ENCODE measurements at regions not wholly inside any gene's neighbourhood (a gene's known extent, or its start where the extent isn't known, plus 50 kb on each side); places are given as distances from the start of the nearest gene placed in this dataset.
A peak's percentile ranks its signal among the peaks of the same experiment; 100 is the strongest.

DNA sequence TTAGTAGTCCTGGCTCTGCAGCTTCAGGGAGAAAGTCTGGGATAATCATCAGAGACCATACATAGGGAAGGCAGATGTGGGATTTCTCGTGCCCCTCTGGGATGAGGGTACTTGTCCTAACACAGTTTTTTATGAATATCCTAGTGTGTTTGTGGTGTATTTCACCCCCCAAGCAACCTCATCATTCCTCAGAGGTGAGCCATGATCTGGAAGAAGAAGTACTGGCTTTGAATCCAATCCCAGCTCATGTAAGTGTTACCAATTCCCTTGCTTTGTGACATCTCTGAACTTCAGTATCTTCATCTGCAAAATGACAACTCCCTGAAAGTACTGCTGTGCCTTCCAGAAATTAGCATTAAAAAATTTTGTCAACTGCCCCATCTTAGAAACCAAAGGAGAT lies 347.5 kb upstream of the ZMIZ1 start:
- DNase-seq: no peak

DNA sequence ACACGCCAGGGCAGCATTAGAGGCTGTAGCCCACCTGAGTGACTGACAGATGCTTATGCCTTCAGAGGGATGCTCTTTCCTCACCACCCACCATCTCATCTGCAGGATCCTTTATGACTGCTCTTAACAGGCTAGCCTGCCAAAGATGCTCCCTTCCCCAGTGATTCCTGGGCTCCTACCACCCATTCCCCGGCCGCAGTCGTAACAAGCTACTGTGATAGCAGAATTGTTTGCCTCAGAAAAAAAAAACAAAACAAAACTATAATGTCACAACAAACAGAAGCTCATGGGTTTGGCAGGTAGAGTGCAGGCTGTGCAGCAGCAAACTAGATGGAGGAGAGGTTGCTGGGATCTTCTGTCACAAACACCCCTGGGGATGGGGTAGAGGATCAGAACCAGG lies 343.9 kb upstream of the ZMIZ1 start:
- no peak for DNase-seq

DNA sequence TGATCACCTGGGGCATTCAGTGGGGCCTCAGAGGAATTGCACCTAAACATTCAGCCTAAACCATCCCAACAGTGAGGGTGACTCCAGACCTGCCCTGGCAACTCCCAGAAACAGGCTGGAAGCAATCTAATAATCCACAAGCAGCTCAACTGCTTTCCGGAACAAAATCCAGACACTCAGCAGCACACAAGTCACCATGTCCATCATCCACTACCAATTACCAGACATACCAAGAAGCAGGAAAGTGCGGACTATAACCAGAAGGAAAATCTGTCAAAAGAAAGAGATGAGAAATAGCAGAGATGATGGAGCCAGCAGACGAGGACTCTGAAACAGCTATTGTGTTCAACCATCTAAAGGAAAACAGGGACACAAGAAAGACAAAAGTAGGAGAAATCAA lies 342.6 kb upstream of the ZMIZ1 start:
- no peak for DNase-seq

DNA sequence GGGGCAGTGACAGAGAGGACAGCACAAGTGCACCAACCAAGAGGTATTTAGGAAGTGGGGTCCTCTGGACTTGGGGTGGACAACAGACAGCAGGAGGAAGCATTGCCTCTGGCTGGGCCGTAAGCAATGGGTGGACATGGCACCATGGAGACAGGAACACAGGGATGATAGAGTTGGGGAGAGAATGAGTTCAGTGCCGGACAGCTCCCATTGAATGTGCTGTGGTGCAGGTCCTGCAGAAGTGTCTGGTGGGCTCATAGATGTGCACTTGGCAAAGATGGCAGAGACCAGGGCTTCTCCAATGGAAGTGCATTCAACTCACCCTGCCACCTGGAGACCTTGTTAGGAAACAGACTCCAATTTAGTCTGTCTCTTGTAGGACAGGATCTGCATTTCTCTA lies 341.5 kb upstream of the ZMIZ1 start:
- no peak for DNase-seq

GRCh38 chr10:78727728-78728127 lies 341.0 kb upstream of the ZMIZ1 start:
- DNase-seq: no peak

DNA sequence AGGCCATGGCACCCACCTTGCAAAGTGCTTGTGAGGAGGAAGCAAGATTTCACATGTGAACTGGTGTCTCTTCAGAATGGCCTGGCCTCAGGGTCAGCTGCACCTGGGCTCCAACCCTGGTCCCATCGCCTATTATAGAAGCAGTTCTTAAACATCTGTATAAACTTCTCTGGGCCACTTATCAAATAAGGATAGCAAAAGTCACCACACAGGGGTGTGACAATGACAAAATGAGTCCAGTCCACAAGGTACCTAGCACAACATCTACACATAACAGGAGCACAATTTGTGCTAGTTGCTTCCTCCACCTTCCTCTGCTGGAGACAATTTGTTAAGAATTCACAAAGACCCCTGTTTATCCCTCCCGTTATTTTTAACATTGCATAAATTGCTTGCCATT lies 340.6 kb upstream of the ZMIZ1 start:
- DNase-seq: no peak

GRCh38 chr10:78729366-78729765 lies 339.4 kb upstream of the ZMIZ1 start:
- DNase-seq: no peak

DNA sequence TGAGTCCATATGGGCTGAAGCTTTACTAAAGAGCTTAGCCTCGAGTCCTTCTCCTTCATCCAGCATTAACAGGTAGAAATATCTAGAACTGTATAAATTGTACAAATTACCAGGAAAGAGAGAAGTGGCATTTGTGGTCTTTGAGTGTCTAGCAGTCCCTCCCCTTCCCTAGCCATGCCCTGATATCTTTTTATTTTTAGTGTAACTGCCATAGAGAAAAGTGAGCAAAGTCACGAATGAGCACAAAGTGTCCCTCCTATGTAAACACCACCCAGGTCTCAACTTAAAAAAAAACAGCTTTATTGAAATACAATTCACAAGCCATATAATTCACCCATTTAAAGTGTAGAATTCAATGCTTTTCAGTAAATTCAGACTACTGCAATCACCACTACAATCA lies 339.0 kb upstream of the ZMIZ1 start:
- no peak for DNase-seq

- no peak for DNase-seq
These were observed 338.0 kb upstream of the ZMIZ1 start for GRCh38 chr10:78730754-78731153.

- DNase-seq: no peak
These were observed 337.1 kb upstream of the ZMIZ1 start for GRCh38 chr10:78731675-78732074.

- no peak for DNase-seq
These were observed 336.4 kb upstream of the ZMIZ1 start for GRCh38 chr10:78732381-78732780.

DNA sequence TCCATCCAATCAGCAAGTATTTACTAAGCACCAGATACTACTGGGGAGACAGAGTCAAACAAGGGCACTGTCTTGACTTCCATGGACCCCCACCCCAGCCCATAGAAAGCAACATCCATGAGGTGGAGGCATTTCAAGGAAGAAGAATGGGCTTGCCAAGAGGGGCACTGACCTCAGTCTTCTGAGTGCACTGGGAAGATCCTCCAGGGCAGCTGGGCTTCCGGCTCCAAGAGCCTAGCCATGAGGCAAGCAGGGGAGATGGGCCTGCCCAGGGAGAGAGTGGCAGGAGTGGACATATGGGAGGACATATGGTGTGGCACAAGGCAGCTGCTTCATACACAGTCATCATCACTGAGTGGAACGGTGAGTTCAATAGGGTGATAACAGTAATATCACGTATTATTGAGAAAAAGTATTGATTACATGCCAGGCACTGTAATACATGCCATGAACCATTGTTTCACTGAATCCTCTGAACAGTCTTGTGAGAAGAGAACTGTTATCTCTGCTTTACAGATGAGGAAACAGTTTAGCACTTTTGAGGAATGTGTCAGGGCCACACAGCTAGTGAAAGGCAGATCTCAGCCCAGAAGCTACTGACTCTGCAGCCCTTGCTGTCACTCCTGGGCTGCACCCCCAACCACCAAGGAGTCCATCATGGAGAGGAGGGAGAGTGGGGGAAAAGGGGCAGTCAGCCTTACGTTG lies 331.7 kb upstream of the ZMIZ1 start:
- no peak for DNase-seq

- DNase-seq: no peak
These were observed 330.6 kb upstream of the ZMIZ1 start for GRCh38 chr10:78737883-78738856.

GRCh38 chr10:78738861-78739260 lies 329.9 kb upstream of the ZMIZ1 start:
- no peak for DNase-seq

- no peak for DNase-seq
These were observed 329.2 kb upstream of the ZMIZ1 start for GRCh38 chr10:78739444-78740053.

- DNase-seq: peak in 2 of 4 experiments; percentile 23 to 29
These were observed 327.5 kb upstream of the ZMIZ1 start for GRCh38 chr10:78740976-78741915.

DNA sequence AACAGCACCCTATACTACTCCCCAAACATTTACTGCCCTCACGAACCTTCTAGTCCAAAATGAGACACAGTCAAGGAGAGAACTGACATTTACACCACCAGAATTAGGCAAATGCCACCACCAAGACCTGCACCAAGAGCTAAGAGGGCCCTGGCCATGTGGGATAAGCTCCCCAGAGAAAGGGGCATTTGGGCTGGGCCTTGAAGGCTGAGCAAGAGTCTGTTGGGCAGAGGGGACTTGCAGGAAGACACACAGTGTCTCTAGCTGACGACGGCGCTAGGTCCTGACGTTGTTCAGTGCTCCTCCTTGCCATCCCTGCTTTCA lies 326.4 kb upstream of the ZMIZ1 start:
- no peak for DNase-seq

DNA sequence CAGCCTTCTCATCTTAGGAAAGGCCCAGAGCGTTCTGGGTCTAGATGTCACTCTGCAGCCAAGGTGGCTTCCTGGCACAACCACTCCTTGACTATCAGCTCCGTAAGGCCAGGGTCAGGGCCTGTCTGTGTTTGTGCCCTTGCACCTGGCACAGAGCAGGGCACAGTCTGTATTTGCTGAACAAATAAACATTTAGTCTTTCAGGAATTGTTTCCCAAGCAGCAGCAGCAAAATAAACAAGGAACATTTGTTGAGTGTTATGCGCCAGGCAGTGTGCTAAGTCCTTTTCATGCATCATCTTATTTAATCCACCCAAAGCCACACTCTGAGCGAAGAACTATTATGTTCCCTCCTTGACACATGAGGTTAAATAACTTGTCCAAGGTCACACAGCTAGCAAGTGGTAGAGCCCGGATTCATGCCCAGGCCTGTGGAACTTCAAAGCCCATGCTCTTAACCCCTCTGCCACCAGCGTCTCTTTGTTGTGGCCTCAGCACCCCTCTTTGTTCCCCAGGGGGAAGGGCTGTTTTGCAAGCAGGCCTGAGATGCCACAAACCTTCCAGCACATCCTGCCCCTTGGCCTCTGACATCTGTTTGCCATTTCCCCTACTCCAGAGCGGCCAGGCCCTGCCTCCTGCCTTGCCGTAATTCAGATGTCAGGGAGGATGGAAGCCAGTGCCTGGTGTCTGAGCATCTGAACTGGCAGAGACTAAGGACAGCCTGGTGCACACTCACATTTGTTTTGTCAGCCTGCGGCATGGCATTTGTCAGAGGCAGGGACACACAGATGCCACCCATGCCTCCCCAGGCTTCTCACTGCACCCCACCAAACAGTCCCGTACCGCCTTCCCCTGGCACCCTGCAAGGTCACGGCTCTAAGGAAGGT lies 325.8 kb upstream of the ZMIZ1 start:
- peak in 1 of 4 experiments; percentile 21 for DNase-seq

- DNase-seq: no peak
These were observed 324.7 kb upstream of the ZMIZ1 start for GRCh38 chr10:78744056-78744455.

GRCh38 chr10:78744491-78745090 lies 324.2 kb upstream of the ZMIZ1 start:
- DNase-seq: no peak

- no peak for DNase-seq
These were observed 323.3 kb upstream of the ZMIZ1 start for GRCh38 chr10:78745441-78745840.

Data from suppressor macrophage (primary cell).